SKM-1 (cell line): ENCODE measurements at regions not wholly inside any gene's neighbourhood (a gene's known extent, or its start where the extent isn't known, plus 50 kb on each side); places are given as distances from the start of the nearest gene placed in this dataset.

Experiments
- DNase-seq: peaks from one replicate; lab custom pipeline; 2025; ENCODE audit not compliant: unreplicated experiment; lab: John Stamatoyannopoulos, UW

GRCh38 chr6:134744301-134744700 lies 205.6 kb downstream of the ALDH8A1 start:
- DNase-seq = no peak

- no peak for DNase-seq
Measured at GRCh38 chr6:134741200-134741536, 208.7 kb downstream of the ALDH8A1 start.

DNA sequence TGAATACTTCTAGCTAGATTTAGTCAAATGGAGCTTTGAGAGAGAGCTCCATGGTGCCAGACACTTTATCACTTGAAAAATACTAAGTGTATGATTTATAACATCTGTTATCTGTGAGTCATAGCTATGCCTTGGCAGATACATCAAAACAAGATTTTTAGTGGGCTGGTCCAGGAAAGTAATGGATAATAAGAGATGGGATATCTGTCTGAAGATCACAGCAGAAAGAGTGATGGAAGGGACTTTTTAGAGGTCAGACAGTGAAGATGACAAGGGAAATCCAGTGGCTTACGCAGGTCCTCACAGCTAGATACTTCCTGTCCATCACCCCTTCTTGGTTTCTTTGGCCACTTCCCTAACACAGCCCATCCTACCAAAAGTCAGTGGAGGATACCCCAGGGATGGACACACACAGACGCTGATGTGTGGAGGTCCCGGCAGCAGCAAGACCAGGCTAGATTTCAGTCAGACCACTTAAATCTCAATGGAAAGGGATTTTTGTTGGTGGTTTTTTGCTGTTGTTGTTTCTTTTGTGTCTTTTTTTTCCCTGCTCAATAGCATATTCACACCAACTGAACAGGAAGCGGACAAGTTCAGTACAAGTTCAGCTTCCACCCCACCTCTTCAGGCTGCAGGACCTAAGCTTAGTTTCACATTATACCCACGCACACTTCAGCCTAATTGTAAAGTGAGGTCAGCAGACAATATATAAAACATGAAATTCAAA lies 209.3 kb downstream of the ALDH8A1 start:
- DNase-seq = no peak

DNA sequence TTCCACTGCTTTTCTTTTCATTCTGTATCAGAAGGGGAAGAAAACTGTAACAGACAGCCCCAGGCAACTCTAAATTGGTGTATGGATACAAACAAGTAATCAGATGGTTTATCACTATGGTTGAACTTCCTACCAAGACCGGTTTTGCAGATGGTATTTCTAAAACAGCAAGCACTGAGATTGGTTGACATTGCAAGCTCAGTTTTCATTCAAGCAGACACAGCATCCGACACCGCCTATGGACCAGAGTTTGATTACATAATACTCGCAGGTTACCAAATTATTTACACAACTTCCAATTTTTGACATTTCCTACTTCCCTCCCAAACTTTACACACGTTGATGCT lies 209.9 kb downstream of the ALDH8A1 start:
- no peak for DNase-seq

- no peak for DNase-seq
Measured at GRCh38 chr6:134739299-134740026, 210.4 kb downstream of the ALDH8A1 start.

GRCh38 chr6:134738211-134738885 lies 211.6 kb downstream of the ALDH8A1 start:
- no peak for DNase-seq

- DNase-seq = no peak
Measured at GRCh38 chr6:134735461-134735860, 214.4 kb downstream of the ALDH8A1 start.

DNA sequence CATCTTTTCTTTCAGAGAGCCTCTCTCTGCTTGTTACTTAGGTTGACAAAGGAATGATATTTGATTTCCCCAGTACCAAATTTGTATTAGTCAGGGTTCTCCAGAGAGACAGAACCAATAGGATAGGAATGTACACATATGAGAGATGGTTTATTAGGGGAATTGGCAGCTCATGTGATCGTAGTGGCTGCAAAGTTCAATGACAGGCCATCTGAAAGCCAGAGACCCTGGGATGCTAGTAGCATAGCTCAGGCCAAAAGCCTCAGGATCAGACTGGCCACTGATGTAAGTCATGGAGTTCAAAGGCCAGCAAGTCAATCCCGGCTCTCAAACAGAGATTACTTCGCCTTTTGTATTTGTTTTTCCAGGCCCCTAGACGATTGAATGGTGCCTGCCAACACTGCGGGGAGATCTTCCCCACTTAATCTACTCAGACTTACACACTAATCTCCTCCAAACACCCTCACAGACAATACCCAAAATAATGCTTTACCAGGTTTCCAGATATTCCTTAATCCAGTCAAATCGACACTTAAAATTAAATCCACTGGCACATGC lies 215.5 kb downstream of the ALDH8A1 start:
- no peak for DNase-seq

DNA sequence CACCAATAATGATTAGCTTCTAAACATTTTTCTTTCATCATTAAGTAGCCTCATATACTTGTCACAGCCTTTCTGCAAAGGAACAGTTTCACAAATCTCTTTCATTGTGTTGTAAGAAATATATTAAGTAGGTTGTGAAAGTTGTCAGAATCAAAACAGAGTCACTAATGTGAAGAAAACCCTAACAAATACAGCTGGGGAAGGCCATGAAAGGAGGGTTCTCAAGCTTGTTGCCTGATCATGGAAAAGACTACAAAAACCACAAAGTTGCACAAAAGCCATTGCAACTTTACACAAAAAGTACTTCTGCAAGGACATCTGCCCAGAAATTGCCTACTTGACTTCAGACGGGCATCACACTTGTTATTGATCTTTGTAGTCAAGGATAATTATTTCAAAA lies 216.1 kb downstream of the ALDH8A1 start:
- no peak for DNase-seq

DNA sequence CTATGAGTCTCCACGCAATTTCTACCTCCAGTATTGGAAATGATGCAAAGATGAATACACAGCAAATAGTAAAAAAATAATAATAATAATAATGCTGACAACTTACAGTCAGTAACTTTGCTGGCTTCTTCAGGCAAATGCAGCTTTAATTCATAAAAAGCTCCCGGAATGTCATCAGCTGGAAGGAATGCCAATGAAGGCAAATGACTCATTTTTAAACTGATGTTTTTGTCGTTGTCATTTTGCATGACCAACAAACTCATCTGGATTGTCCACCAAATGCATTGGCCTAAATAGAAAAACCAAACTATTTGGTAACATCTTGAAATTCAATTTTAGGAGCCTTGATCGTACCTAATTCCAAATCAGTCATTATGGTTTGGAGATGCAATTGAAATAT lies 217.1 kb downstream of the ALDH8A1 start:
- DNase-seq = no peak

GRCh38 chr6:134731615-134732014 lies 218.3 kb downstream of the ALDH8A1 start:
- no peak for DNase-seq

DNA sequence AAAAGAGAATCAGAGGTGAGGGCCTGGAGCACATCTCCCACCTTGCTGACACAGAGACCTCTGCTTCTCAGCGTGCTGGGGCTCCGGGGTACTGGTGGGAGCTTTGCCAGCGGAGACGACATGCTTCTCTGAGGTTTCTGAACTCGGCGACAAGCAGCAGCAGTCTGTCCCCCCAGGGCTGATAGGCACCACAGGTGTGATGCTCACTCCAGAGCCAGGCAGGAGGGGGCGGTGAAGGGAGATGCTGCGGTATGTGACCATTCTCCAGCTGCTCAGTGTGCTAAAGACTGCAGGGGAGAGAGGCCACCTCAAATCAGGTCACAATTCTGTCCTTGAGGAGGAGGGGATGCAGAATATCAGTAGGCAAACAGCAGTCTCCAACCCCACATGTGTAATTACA lies 219.9 kb downstream of the ALDH8A1 start:
- no peak for DNase-seq

DNA sequence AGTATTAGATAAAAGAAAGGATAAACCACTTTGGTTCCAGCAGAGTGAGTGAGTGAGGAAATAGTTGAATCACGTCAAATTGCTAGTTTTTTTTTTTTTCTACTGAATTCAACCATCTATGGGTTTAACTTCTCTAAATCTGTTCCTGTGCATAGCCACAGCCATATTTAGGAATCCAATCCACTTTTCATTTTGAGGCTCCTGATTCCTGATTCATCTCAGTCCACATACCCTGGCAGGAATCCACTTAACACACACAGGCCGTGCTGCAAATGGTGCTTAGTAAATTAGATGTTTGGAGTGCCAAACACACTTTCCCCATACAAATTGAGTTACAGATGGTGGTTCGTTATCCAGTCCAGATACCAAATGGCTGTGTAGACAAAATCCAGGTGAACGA lies 220.3 kb downstream of the ALDH8A1 start:
- no peak for DNase-seq

DNA sequence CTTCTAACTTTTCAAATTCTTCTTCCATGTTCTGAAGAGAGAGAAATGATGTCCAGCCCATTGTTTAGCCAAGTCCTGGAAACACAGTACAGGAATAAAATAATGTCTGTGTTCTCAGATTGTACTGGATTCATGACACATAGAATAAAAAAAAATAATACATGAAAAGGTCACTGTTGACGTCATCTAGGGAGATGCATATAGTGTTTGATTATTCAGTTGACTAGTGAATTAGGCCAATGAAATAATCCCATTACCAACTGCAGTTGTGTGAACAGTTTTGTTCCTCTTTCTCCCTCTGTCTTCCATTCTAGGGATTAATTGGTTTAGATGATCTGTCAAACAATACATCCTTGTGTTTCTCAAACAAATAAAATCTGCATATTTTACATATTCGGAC lies 222.8 kb downstream of the ALDH8A1 start:
- DNase-seq = no peak

DNA sequence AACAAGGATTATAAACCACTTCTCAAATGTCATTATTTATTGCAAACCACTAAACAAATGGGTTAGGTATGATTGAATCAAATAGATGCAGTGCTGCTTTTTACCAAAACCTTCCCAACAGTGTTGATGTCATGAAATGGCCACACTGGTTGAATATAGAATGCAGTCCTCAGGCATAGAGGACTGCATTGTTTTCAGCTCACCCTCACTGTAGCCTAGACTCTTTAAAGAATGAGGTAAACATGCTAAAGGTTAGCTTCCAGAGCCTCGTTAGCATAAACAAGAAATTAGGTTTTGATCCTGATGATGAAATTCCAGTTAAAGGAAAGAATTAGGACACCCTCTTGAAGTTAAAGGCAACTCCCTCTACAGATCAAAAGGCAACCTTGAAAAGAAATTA lies 224.3 kb downstream of the ALDH8A1 start:
- DNase-seq = no peak

- no peak for DNase-seq
Measured at GRCh38 chr6:134724771-134725340, 225.0 kb downstream of the ALDH8A1 start.

DNA sequence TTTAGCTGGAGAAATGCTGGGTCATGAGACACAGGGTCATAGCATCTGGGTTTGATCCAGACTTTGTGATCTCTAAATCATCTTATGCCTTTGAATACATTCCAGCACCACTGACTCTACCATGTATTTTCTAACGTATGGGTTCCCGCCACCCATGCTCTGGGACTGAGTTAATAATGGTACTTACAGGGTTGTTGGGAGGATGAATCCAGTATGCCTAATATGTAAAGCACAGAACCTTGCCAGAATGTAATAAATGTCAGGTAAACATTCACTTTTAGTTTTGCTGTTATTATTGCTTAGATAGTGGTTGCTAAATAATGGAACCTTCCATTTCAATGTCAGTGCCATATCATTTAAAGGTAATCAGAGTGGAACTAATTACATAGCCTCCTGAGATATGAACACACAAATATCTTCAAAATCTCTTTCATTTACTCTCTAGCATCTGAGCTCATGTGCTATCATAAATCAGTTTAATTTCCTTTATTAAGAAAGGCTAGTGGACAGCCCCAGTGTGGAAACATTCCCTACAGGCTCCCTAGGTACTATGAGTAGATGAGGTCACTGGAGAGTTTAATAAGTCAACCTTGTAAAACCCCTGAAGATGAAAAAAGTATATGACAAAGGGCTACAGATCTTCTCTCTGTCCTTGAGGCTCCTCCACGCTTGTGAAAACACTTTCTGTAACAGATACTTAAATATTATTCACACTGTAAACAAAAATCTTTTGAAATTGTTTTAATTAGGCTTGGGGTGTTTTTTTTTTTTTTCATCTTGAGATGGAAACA lies 226.6 kb downstream of the ALDH8A1 start:
- DNase-seq = no peak

- DNase-seq = no peak
Measured at GRCh38 chr6:134722200-134722870, 227.6 kb downstream of the ALDH8A1 start.

GRCh38 chr6:134721060-134721405 lies 228.9 kb downstream of the ALDH8A1 start:
- DNase-seq = no peak

DNA sequence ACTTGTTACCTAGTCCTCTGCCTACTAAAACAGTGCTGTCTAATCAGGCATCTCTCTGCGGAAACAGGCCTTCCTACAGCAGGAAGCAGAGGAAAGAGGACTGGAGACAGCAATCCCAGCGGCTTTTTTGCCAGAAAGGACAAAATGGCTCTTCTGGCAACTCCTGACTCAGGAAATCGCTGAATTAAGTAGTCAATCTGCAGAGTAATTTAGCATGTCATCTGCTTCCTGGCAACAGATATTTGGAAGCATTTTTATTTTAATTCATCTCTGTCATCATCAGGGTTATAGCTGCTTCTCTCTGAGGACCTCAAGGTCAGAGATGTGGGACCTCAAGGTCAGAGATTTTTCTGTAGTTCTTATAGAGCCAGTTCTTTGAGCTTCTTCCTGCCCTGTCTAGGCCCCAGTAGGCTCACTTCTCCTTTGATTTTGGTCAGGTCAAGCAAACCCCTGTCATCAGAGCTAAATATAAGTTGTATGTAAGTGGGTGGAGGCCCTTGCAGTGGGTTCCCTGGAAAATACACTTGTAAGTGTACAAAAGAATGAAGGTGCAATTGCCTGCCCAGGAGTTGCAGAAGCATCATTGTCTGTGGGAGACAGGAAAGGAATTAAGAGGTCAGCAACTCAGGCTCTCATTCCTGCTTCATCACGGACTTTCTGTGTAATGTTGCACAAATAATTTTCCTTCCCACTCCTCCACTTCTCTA lies 229.4 kb downstream of the ALDH8A1 start:
- DNase-seq = peak; percentile 38
